ENCODE measurements at regions not wholly inside any gene's neighbourhood (a gene's known extent, or its start where the extent isn't known, plus 50 kb on each side); places are given as distances from the start of the nearest gene placed in this dataset.

DNA sequence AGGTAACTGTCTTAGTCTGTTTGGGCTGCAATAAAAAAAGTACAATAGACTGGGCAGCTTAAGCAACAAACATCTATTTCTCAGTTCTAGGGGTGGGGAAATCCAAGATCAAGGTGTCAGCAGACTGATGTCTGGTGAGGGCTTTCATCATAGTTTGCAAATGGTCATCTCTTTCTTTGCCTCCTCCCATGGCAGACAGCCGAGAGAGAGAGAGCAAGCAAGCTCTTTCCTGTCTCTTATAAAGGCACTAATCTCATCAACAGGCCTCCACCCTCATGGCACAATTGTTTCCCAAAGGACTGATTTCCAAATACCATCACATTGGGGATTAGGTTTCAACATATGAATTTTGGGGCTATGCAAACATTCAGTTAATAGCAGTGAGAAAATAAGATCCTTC, 445.6 kb upstream of the FLRT2 start:
- no peak for TF ChIP-seq SP1 (IDR thresholded peaks at IDR 0.05)
- no peak for TF ChIP-seq FOXM1 (IDR thresholded peaks at IDR 0.05; ENCODE audit: borderline replicate concordance)
- TF ChIP-seq BHLHE40 (IDR thresholded peaks at IDR 0.05; ENCODE audit: borderline replicate concordance) = no peak
